ENCODE measurements at regions not wholly inside any gene's neighbourhood (a gene's known extent, or its start where the extent isn't known, plus 50 kb on each side); places are given as distances from the start of the nearest gene placed in this dataset.

DNA sequence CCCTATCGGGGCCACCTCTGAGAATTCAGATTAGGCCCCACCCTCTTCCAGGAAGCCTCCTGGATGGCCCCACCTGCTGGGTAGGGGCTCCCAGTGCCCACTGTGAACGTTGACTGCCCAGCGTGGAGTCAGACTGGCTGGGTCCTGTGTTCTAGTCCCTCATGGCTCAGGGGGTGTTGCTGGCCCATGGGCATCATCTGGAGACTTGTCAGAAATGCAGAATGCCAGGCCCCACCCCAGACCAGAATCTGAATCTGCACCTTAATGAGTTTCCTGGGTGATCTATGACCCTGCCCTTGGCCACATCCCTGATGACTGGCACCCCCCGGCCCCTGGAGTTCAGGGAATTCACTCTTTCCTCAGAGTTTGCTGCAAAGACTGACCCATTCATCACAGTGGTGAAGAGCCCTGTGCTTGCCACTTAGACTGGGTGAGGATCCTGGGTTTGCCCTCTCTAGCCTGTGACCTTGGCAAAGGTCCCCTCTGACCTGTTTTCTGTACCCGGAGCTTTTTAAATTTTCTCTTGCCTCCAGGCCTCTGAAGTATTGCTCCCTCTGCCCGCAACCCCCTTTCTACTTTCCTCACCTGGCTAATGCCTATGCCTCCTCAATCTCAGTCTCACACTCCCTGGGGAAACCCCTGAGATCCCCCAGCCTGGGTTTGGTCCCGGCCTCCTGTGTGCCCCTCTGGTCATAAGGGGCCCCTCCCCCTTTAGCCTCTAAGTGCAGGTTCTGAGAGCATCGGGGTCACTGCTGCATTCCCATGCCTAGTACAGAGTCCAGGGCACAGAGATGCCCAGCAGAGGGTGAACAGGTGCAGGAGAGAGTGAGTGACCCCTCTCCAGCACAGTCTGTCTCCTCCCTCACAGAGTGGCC lies 184.2 kb downstream of the MATN1 start:
- TF ChIP-seq CTCF (IDR thresholded peaks at IDR 0.05 in 2 of 3, conservative IDR thresholded peaks at IDR 0.05 in 1 of 3; ENCODE audit: borderline replicate concordance in 1 of 3, insufficient read depth in 1 of 3, low read depth in 2 of 3, low read length in 2 of 3): no peak
- TF ChIP-seq POLR2A (IDR thresholded peaks at IDR 0.05; ENCODE audit: borderline replicate concordance, extremely low read depth, insufficient read depth, insufficient read length): no peak
- no peak for TF ChIP-seq EZH2 (IDR thresholded peaks at IDR 0.05)
- TF ChIP-seq ELF1 (IDR thresholded peaks at IDR 0.05; ENCODE audit: borderline replicate concordance, low read depth): no peak
- no peak for TF ChIP-seq POLR2AphosphoS5 (IDR thresholded peaks at IDR 0.05; ENCODE audit: low read depth, low read length)
- no peak for TF ChIP-seq CBX3 (IDR thresholded peaks at IDR 0.05; ENCODE audit: low read depth)
- no peak for TF ChIP-seq CEBPB (IDR thresholded peaks at IDR 0.05; ENCODE audit: low read depth)
- no peak for TF ChIP-seq ZNF274 (IDR thresholded peaks at IDR 0.05; ENCODE audit: low read depth, low read length)
- no peak for TF ChIP-seq SP1 (IDR thresholded peaks at IDR 0.05; ENCODE audit: low read depth)
- TF ChIP-seq MAX (IDR thresholded peaks at IDR 0.05): no peak
- TF ChIP-seq, protein P1, sequence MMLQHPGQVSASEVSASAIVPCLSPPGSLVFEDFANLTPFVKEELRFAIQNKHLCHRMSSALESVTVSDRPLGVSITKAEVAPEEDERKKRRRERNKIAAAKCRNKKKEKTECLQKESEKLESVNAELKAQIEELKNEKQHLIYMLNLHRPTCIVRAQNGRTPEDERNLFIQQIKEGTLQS (IDR thresholded peaks at IDR 0.05): no peak
- TF ChIP-seq EZH2phosphoT487 (IDR thresholded peaks at IDR 0.05; ENCODE audit: borderline replicate concordance): no peak
- TF ChIP-seq JUND (IDR thresholded peaks at IDR 0.05): no peak

Measured in HCT116 (cell line).